ENCODE measurements at regions not wholly inside any gene's neighbourhood (a gene's known extent, or its start where the extent isn't known, plus 50 kb on each side); places are given as distances from the start of the nearest gene placed in this dataset.

DNA sequence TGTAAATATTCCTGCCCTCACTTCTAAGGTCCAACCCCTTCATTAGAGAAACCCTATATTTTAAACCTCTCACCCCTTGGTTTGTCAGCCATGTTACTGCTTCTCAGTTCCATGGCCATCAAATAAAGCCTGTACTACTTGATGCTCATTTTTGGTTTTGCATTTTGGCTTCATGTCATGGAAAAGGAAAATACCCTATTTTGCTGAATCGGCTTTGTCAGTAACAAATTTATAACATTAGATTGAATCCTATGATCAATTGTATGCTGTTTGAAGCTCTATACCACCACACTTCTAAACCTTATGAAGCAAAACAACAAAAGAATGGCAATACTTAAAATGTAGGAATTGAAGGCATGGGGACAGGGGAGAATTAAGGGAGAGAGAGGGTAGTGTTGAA lies 333.1 kb downstream of the ETV1 start:
- TF ChIP-seq CTCF (IDR thresholded peaks at IDR 0.05), result no peak
- no peak for ATAC-seq

GRCh38 chr7:13673290-13673689 lies 316.2 kb downstream of the ETV1 start:
- H3K27me3 ChIP-seq (ENCODE audit: low read depth), result no peaks in the 10 kb centered on the region
- H3K9me3 ChIP-seq, result peaks cover 8% of the 10 kb centered on the region
- ATAC-seq, result no peak
- TF ChIP-seq CTCF (IDR thresholded peaks at IDR 0.05), result no peak
- DNase-seq, result no peak
- intact Hi-C loops (cut with DNase I), result no loop called here
- no peaks in the 10 kb centered on the region for H3K4me1 ChIP-seq
- H3K36me3 ChIP-seq, result no peaks in the 10 kb centered on the region
- no peak overlapping the region for H3K27ac ChIP-seq
- no peak overlapping the region for H3K4me3 ChIP-seq

More for the DNA sequence above, 333.1 kb downstream of the ETV1 start:
- DNase-seq, result no peak
- Histone ChIP-seq H3K36me3 (no peaks in the 10 kb centered on the region), H3K27me3 (ENCODE audit: low read depth) (no peaks in the 10 kb centered on the region), H3K9me3 (peaks cover 8% of the 10 kb centered on the region), H3K4me3 (no peak overlapping the region), H3K4me1 (no peaks in the 10 kb centered on the region), H3K27ac (no peak overlapping the region)
- intact Hi-C loops (cut with DNase I), result no loop called here

GRCh38 chr7:13682626-13683025 lies 306.8 kb downstream of the ETV1 start:
- H3K4me3 ChIP-seq, result no peak overlapping the region
- DNase-seq (no peak), ATAC-seq (no peak)
- no peaks in the 10 kb centered on the region for H3K36me3 ChIP-seq
- H3K4me1 ChIP-seq, result no peaks in the 10 kb centered on the region
- no peak overlapping the region for H3K27ac ChIP-seq
- TF ChIP-seq CTCF (IDR thresholded peaks at IDR 0.05), result no peak
- H3K27me3 ChIP-seq (ENCODE audit: low read depth), result no peaks in the 10 kb centered on the region
- no peaks in the 10 kb centered on the region for H3K9me3 ChIP-seq
- intact Hi-C loops (cut with DNase I), result no loop called here

GRCh38 chr7:13687500-13687899 lies 302.0 kb downstream of the ETV1 start:
- TF ChIP-seq CTCF (IDR thresholded peaks at IDR 0.05), result no peak
- no peaks in the 10 kb centered on the region for H3K27me3 ChIP-seq (ENCODE audit: low read depth)
- no peak overlapping the region for H3K4me3 ChIP-seq
- no peak overlapping the region for H3K27ac ChIP-seq
- intact Hi-C loops (cut with DNase I), result no loop called here
- no peaks in the 10 kb centered on the region for H3K9me3 ChIP-seq
- no peaks in the 10 kb centered on the region for H3K4me1 ChIP-seq
- no peaks in the 10 kb centered on the region for H3K36me3 ChIP-seq
- ATAC-seq (no peak), DNase-seq (no peak)

DNA sequence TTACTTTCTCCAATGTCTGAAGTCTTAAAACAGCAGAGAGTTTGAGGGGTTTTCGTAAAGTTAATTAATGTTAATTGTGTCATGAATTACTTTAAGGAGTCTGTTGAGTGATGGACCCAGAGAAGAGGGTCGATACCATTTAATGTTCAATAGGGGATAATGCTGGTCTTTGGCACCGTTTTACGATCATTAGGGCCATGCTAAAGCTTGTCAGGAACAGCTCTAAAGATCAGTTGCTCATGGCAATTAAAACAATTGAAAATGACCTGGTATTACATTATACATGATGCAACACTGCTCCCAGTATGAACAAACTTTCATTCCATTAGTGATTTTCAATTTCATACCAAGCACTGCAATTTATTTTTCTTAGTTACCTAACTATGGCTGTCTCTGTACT lies 296.9 kb downstream of the ETV1 start:
- ATAC-seq (no peak), DNase-seq (no peak)
- no peaks in the 10 kb centered on the region for H3K36me3 ChIP-seq
- intact Hi-C loops (cut with DNase I), result no loop called here
- no peak for TF ChIP-seq CTCF (IDR thresholded peaks at IDR 0.05)
- H3K4me3 ChIP-seq, result no peak overlapping the region
- no peaks in the 10 kb centered on the region for H3K9me3 ChIP-seq
- H3K27me3 ChIP-seq (ENCODE audit: low read depth), result no peaks in the 10 kb centered on the region
- no peaks in the 10 kb centered on the region for H3K4me1 ChIP-seq
- no peak overlapping the region for H3K27ac ChIP-seq

DNA sequence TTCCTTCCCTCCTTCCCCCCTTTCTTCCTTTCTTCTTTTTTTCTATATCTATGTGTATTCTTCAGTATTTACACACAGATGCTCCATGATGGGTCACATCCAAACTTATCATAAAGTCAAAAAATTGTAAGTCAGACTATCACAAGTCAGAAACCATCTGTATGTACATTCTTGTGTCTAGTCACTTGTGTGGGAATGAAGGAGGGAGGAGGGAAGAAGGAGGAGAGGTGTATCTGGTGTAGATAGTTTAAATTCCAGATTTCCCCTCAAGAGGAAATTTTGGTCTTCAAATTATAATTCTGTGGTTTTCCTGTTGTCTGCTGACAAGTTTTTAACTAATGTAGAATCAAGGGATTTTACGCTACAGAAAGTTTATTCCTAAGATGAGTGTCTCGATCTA lies 287.2 kb downstream of the ETV1 start:
- no peak for ATAC-seq
- Histone ChIP-seq H3K27me3 (ENCODE audit: low read depth) (no peaks in the 10 kb centered on the region), H3K27ac (no peak overlapping the region), H3K9me3 (no peaks in the 10 kb centered on the region), H3K4me3 (no peak overlapping the region), H3K4me1 (no peaks in the 10 kb centered on the region), H3K36me3 (no peaks in the 10 kb centered on the region)
- intact Hi-C loops (cut with DNase I), result no loop called here
- DNase-seq, result no peak
- TF ChIP-seq CTCF (IDR thresholded peaks at IDR 0.05), result no peak

All from lower lobe of right lung (tissue), 2 donors.